B cell (primary cell): ENCODE measurements at regions not wholly inside any gene's neighbourhood (a gene's known extent, or its start where the extent isn't known, plus 50 kb on each side); places are given as distances from the start of the nearest gene placed in this dataset.

Experiments
- EZH2 ChIP-seq: IDR thresholded peaks from 2 replicates; pipeline ENCODE4 v1.6.1; 2012; ENCODE audit warnings: borderline replicate concordance, low read depth, mild to moderate bottlenecking, moderate library complexity, low read length; ENCODE audit not compliant: insufficient read depth, poor library complexity, severe bottlenecking
- TF ChIP-seq, protein P1 (sequence below): fragments of 200-600 bp; IDR thresholded peaks from one replicate; pipeline ENCODE4 v1.8.0; 2022; ENCODE audit warnings: antibody characterized with exemption, mild to moderate bottlenecking

DNA sequence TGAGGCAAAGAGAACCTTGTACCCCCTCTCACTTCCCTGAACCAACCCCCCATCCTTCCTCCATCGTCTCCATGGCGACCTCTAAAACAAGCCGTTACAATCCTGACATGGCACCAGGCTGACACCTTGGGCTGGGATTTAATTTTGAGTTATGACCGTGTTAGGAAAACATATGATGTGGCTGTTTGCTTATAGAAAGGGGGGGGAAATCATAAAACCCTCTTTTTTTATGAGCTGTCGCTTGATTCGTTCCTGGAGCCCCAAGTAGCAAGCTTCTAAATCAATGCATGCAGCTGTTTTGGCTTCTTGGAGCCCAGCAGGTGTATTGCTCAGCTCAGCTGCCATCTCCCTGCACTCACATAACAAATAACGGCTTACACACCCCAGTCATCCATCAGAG lies 301.2 kb upstream of the SPAG17 start:
- TF ChIP-seq, protein P1, sequence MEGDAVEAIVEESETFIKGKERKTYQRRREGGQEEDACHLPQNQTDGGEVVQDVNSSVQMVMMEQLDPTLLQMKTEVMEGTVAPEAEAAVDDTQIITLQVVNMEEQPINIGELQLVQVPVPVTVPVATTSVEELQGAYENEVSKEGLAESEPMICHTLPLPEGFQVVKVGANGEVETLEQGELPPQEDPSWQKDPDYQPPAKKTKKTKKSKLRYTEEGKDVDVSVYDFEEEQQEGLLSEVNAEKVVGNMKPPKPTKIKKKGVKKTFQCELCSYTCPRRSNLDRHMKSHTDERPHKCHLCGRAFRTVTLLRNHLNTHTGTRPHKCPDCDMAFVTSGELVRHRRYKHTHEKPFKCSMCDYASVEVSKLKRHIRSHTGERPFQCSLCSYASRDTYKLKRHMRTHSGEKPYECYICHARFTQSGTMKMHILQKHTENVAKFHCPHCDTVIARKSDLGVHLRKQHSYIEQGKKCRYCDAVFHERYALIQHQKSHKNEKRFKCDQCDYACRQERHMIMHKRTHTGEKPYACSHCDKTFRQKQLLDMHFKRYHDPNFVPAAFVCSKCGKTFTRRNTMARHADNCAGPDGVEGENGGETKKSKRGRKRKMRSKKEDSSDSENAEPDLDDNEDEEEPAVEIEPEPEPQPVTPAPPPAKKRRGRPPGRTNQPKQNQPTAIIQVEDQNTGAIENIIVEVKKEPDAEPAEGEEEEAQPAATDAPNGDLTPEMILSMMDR, result no peak
- TF ChIP-seq EZH2, result no peak
